Astrocyte of the spinal cord (primary cell): ENCODE measurements at regions not wholly inside any gene's neighbourhood (a gene's known extent, or its start where the extent isn't known, plus 50 kb on each side); places are given as distances from the start of the nearest gene placed in this dataset.

Experiments used
- DNase-seq: peaks from one replicate; pipeline ENCODE4 v3.0.0; 2011; ENCODE audit warnings: low read depth, low spot score
- H3K4me3 ChIP-seq: 2 replicates; pipeline ENCODE4 v1.5.1; 2011; ENCODE audit warnings: low read depth, mild to moderate bottlenecking, low read length, moderate library complexity
- in situ Hi-C: cut with HindIII; loops from 2 replicates; pipeline ENCODE4 v1.10.0; 2017; ENCODE audit warnings: low sequenced_read_pairs
- TF ChIP-seq, protein P1 (sequence below): IDR thresholded peaks from 2 replicates; pipeline ENCODE4 v1.5.1; 2012; ENCODE audit warnings: low read depth, mild to moderate bottlenecking, low read length, inconsistent platforms

GRCh38 chr1:234861024-234861620 lies 251.1 kb upstream of the IRF2BP2 start:
- no peak for DNase-seq
- in situ Hi-C loops: no loop called here
- TF ChIP-seq, protein P1, sequence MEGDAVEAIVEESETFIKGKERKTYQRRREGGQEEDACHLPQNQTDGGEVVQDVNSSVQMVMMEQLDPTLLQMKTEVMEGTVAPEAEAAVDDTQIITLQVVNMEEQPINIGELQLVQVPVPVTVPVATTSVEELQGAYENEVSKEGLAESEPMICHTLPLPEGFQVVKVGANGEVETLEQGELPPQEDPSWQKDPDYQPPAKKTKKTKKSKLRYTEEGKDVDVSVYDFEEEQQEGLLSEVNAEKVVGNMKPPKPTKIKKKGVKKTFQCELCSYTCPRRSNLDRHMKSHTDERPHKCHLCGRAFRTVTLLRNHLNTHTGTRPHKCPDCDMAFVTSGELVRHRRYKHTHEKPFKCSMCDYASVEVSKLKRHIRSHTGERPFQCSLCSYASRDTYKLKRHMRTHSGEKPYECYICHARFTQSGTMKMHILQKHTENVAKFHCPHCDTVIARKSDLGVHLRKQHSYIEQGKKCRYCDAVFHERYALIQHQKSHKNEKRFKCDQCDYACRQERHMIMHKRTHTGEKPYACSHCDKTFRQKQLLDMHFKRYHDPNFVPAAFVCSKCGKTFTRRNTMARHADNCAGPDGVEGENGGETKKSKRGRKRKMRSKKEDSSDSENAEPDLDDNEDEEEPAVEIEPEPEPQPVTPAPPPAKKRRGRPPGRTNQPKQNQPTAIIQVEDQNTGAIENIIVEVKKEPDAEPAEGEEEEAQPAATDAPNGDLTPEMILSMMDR: no peak
- no peak overlapping the region for H3K4me3 ChIP-seq

DNA sequence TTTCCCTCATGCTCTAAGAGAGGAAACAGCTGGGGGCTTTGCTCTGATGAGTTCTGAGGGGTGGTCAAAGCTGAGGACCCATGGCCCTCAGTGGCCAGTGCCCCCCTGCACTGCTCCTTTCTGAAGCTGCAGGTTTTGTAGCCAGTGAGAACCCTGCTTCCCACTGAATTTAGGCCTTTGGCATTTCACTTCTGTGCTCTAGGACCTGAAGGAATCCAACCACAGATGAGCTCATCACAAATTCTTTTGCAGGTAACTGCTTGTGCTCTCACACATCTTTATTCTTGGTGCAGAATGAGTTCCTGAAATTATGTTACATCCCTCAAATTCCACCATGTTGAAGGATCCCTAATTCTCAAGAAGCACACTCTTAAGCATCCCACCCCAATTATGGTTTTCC lies 248.7 kb upstream of the IRF2BP2 start:
- TF ChIP-seq, protein P1: no peak
- DNase-seq: no peak
- in situ Hi-C loops: no loop called here
- H3K4me3 ChIP-seq: no peak overlapping the region

DNA sequence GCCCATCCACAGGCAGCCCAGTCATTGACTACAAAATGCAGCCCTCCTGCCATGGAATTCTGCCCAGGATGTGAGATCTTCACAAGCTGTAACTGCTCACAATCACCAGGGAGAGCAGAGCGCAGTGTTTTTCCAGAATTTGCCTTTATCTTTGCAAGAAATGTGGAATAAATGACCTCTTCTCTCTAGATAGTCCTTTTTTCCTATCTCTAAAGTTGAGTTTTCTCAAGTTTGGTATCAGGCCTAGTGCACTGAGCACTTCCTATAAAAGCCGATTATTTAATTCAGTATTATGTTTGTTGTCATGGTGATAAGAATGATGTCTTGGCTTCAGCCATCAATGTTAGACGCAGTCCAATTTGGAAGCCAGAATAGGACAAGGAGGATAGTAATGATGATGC lies 246.9 kb upstream of the IRF2BP2 start:
- TF ChIP-seq, protein P1: no peak
- in situ Hi-C loops: no loop called here
- DNase-seq: no peak
- no peak overlapping the region for H3K4me3 ChIP-seq

- no peak for DNase-seq
- in situ Hi-C loops: no loop called here
- TF ChIP-seq, protein P1: no peak
- no peak overlapping the region for H3K4me3 ChIP-seq
Observed at GRCh38 chr1:234855851-234856250, 245.9 kb upstream of the IRF2BP2 start.

- in situ Hi-C loops: no loop called here
- no peak overlapping the region for H3K4me3 ChIP-seq
- no peak for DNase-seq
- TF ChIP-seq, protein P1: no peak
Observed at GRCh38 chr1:234854645-234855039, 244.7 kb upstream of the IRF2BP2 start.

DNA sequence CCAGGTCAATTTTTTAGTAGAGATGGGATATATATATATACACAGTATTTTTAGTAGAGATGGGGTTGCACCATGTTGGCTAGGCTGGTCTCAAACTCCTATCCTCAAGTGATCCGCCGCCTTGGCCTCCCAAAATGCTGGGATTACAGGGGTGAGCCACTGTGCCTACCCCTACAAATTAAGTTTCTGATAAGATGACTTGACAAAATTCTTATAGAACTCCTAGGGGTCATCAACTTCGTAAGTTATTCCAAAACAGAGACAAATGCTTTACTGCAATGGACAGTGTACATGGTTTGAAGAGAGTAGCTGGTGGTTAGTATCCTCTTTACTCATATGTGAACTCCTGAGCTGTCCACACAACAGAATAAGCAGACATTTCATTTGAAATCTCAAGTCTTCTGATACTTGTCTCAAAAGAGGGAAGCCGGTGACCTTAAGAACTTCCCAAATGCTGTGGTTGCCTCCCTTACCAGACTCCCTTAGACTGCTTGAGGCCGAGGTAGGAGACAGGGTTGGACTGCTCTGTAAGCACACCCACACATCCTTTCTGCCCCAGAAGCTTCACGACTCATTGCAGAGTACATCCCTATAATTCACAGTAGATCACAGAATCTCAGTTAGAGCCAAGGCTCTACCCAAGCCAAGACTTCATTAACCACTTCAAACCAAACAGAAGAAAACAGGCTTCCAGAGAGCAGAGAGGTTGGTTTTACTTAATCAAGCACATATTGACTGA lies 244.1 kb upstream of the IRF2BP2 start:
- TF ChIP-seq, protein P1: no peak
- in situ Hi-C loops: no loop called here
- no peak overlapping the region for H3K4me3 ChIP-seq
- peak; percentile 28 for DNase-seq
